Caco-2 (cell line): ENCODE measurements at regions not wholly inside any gene's neighbourhood (a gene's known extent, or its start where the extent isn't known, plus 50 kb on each side); places are given as distances from the start of the nearest gene placed in this dataset.

Experiments
- BruUV-seq: library from RNA; stranded (reverse); fragments of 400-500 nt; replicated peaks from 2 replicates; lab custom pipeline; 2021; lab: Mats Ljungman, UMichigan
- CTCF ChIA-PET: fragments of 300-600 bp; sonication (Branson Sonifier 250); formaldehyde crosslinking; loops from one replicate; lab custom pipeline; 2022; ENCODE audit warnings: antibody characterized with exemption; lab: Charles Lee
- POLR2A ChIA-PET: fragments of 300-600 bp; sonication (Branson Sonifier 250); formaldehyde crosslinking; loops from one replicate; lab custom pipeline; 2022; ENCODE audit warnings: antibody characterized with exemption; lab: Charles Lee
- DNase-seq, 2 experiments: peaks; one replicate each; pipeline versions ENCODE4 v3.0.0 to v3.0.0-alpha.2; 2020 to 2022
- H3K27me3 ChIP-seq: replicated peaks from 2 replicates; pipeline ENCODE4 v1.6.0; 2011; ENCODE audit warnings: low read length; ENCODE audit not compliant: control insufficient read depth, insufficient read depth
- H3K36me3 ChIP-seq: 2 replicates; pipeline ENCODE4 v1.5.1; 2011; ENCODE audit warnings: low read length; ENCODE audit not compliant: control insufficient read depth, insufficient read depth
- H3K4me1 ChIP-seq: fragments of 250-450 bp; sonication (Bioruptor Pico); 2 replicates; pipeline ENCODE4 v1.5.1; 2020; ENCODE audit warnings: mild to moderate bottlenecking
- H3K4me3 ChIP-seq: 2 replicates; pipeline ENCODE4 v1.5.1; 2011; ENCODE audit warnings: low read depth, mild to moderate bottlenecking, control low read depth, low read length
- H3K9me3 ChIP-seq: fragments of 250-450 bp; sonication (Bioruptor Pico); 2 replicates; pipeline ENCODE4 v1.5.1; 2020; ENCODE audit warnings: mild to moderate bottlenecking, moderate library complexity
- H3K27ac Mint-ChIP-seq: one replicate; pipeline ENCODE4 v1.8.0; 2022; ENCODE audit warnings: mixed read lengths; ENCODE audit not compliant: unreplicated experiment
- H3K27me3 Mint-ChIP-seq: one replicate; pipeline ENCODE4 v1.8.0; 2022; ENCODE audit warnings: mixed read lengths; ENCODE audit not compliant: insufficient read depth, unreplicated experiment
- H3K36me3 Mint-ChIP-seq: one replicate; pipeline ENCODE4 v1.8.0; 2022; ENCODE audit warnings: mild to moderate bottlenecking, mixed read lengths; ENCODE audit not compliant: insufficient read depth, unreplicated experiment
- H3K4me1 Mint-ChIP-seq: one replicate; pipeline ENCODE4 v1.8.0; 2022; ENCODE audit warnings: low read depth, mixed read lengths; ENCODE audit not compliant: unreplicated experiment
- H3K4me3 Mint-ChIP-seq: one replicate; pipeline ENCODE4 v1.8.0; 2022; ENCODE audit warnings: mild to moderate bottlenecking, moderate library complexity, mixed read lengths; ENCODE audit not compliant: unreplicated experiment
- H3K9me3 Mint-ChIP-seq: one replicate; pipeline ENCODE4 v1.8.0; 2022; ENCODE audit warnings: mixed read lengths; ENCODE audit not compliant: unreplicated experiment
- intact Hi-C: fragments of 100-400 bp; cut with micrococcal nuclease; formaldehyde crosslinking; loops from one replicate; pipeline ENCODE4 v1.10.0; 2022; ENCODE audit not compliant: unreplicated experiment
- TF ChIP-seq, protein P1 (sequence below), 2 experiments: fragments of 200-600 bp in 1 of 2; IDR thresholded peaks; 1 replicate in 1 of 2; 2 replicates in 1 of 2; pipeline versions ENCODE4 v1.5.1 to v1.8.0; 2011 to 2022; ENCODE audit warnings: antibody characterized with exemption in 1 of 2, control low read depth in 1 of 2, inconsistent platforms in 1 of 2, low read depth in 1 of 2, low read length in 1 of 2, mild to moderate bottlenecking in 1 of 2, moderate library complexity in 1 of 2; ENCODE audit not compliant: insufficient read depth in 1 of 2, severe bottlenecking in 1 of 2, unreplicated experiment in 1 of 2

DNA sequence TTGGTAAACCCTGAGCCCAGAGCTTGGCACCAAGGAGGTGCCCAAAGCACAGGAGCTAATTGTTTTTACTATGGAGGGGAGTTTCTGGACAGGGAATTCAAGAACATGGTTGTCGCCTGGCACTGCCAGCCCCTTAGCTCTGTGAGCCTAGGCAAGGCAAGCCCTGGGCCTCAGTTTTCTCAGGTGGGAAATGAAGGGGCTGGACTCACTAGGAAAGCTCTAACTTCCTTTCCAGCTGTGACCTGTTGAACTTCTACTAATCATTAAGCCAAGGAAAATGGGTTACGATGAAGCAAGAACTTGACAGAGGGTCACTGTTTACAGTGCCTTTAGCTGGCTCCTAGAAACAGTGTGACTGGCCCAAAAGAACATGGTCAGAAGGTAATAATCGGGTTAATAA lies 277.2 kb downstream of the SHQ1 start:
- Mint-ChIP-seq H3K27ac (no peak overlapping the region), H3K36me3 (no peaks in the 10 kb centered on the region), H3K27me3 (no peaks in the 10 kb centered on the region), H3K9me3 (no peaks in the 10 kb centered on the region), H3K4me1 (no peaks in the 10 kb centered on the region), H3K4me3 (no peak overlapping the region)
- no TSS peak for BruUV-seq
- intact Hi-C loops = no loop called here
- ChIA-PET POLR2A (interaction anchor here (0.6 kb wide), 1 partner anchor 65 kb away, joined by 4 read pairs; no protein-coding TSS in a partner anchor), CTCF (no interaction called here)
- Histone ChIP-seq H3K4me3 (no peak overlapping the region), H3K9me3 (no peaks in the 10 kb centered on the region), H3K4me1 (peaks cover 21% of the 10 kb centered on the region), H3K36me3 (no peaks in the 10 kb centered on the region), H3K27me3 (no peaks in the 10 kb centered on the region)
- DNase-seq = peak in 1 of 2 experiments; percentile 36
- TF ChIP-seq, protein P1, sequence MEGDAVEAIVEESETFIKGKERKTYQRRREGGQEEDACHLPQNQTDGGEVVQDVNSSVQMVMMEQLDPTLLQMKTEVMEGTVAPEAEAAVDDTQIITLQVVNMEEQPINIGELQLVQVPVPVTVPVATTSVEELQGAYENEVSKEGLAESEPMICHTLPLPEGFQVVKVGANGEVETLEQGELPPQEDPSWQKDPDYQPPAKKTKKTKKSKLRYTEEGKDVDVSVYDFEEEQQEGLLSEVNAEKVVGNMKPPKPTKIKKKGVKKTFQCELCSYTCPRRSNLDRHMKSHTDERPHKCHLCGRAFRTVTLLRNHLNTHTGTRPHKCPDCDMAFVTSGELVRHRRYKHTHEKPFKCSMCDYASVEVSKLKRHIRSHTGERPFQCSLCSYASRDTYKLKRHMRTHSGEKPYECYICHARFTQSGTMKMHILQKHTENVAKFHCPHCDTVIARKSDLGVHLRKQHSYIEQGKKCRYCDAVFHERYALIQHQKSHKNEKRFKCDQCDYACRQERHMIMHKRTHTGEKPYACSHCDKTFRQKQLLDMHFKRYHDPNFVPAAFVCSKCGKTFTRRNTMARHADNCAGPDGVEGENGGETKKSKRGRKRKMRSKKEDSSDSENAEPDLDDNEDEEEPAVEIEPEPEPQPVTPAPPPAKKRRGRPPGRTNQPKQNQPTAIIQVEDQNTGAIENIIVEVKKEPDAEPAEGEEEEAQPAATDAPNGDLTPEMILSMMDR (IDR thresholded peaks at IDR 0.05; ENCODE audit: insufficient read depth in 1 of 2, low read depth in 1 of 2, low read length in 1 of 2, severe bottlenecking in 1 of 2, unreplicated experiment in 1 of 2) = no peak

DNA sequence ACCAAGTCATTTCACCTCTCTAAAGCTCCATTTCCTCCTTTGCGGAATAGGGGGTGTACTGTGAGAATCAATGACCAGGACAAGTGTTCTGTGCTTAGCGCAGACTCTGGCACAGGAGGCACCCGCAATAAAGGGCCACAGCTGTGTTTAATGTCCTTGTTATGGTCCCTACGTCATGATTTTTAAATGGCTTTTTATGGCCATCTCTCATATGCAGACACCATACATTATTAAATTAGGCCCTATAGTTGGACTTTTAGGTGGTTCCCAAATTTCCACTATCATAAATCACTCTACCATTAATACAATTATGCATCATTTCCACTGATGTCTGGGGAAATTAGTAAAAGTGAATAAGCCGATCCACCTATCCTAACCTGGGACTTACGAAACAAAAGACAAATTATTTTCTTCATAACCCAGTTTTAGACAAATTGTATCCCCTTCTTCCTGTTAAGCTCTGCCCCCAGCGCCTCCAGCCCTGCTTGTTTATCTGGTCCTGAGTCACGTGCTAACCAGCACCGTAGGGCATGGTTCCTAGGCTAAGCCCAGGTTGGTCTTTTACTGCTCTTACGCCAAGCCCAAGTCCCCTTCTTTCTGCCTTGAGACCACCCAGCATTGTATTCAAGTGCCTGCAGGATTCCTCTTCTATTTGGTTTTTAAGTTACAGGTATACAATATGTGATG lies 278.3 kb downstream of the SHQ1 start:
- Histone ChIP-seq H3K27me3 (no peaks in the 10 kb centered on the region), H3K9me3 (no peaks in the 10 kb centered on the region), H3K4me1 (peaks cover 21% of the 10 kb centered on the region), H3K4me3 (no peak overlapping the region), H3K36me3 (no peaks in the 10 kb centered on the region)
- Mint-ChIP-seq H3K4me3 (no peak overlapping the region), H3K27me3 (no peaks in the 10 kb centered on the region), H3K4me1 (no peaks in the 10 kb centered on the region), H3K9me3 (no peaks in the 10 kb centered on the region), H3K27ac (no peak overlapping the region), H3K36me3 (no peaks in the 10 kb centered on the region)
- no peak for DNase-seq
- CTCF ChIA-PET = no interaction called here
- intact Hi-C loops = no loop called here
- TF ChIP-seq, protein P1 (IDR thresholded peaks at IDR 0.05; ENCODE audit: insufficient read depth in 1 of 2, low read depth in 1 of 2, low read length in 1 of 2, severe bottlenecking in 1 of 2, unreplicated experiment in 1 of 2) = no peak
- POLR2A ChIA-PET = no interaction called here
- BruUV-seq = no TSS peak

DNA sequence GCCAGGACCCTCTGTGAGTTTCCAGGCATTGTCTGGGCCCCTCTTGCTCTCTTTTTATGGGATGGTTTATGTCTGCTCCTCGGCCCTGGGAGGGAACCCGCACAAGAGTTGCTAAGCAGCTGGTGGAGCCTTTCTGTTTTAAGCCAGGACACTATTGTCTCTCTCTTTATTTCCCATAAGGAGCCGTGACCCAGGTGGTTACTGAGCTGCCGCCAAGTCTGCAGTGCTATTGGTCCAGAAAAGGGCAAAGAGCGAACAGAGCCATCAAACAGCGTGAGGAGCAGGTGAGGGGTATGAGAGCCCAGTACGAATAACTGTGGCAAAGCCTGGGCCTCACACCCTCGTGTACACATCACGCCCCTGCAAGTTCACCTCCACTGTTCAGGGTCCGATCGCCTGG lies 280.2 kb downstream of the SHQ1 start:
- ChIA-PET CTCF (interaction anchor here (0.6 kb wide), 1 partner anchor 261 kb away, joined by 3 read pairs; no protein-coding TSS in a partner anchor), POLR2A (no interaction called here)
- TF ChIP-seq, protein P1 (IDR thresholded peaks at IDR 0.05; ENCODE audit: insufficient read depth in 1 of 2, low read depth in 1 of 2, low read length in 1 of 2, severe bottlenecking in 1 of 2, unreplicated experiment in 1 of 2) = no peak
- Mint-ChIP-seq H3K4me3 (no peak overlapping the region), H3K4me1 (no peaks in the 10 kb centered on the region), H3K27me3 (no peaks in the 10 kb centered on the region), H3K9me3 (no peaks in the 10 kb centered on the region), H3K36me3 (no peaks in the 10 kb centered on the region), H3K27ac (no peak overlapping the region)
- no peak overlapping the region for H3K4me3 ChIP-seq
- H3K4me1 ChIP-seq = peaks cover 16% of the 10 kb centered on the region
- H3K36me3 ChIP-seq = no peaks in the 10 kb centered on the region
- DNase-seq = no peak
- intact Hi-C loops = no loop called here
- no TSS peak for BruUV-seq
- H3K9me3 ChIP-seq = no peaks in the 10 kb centered on the region
- no peaks in the 10 kb centered on the region for H3K27me3 ChIP-seq
